A549 (cell line): ENCODE measurements at regions not wholly inside any gene's neighbourhood (a gene's known extent, or its start where the extent isn't known, plus 50 kb on each side); places are given as distances from the start of the nearest gene placed in this dataset.

ENCODE experiments used
- ATAC-seq, 2 experiments: fragments of 200-7000 bp in 1 of 2; fragments of >200 bp in 1 of 2; cut with Nextera tagmentation in 1 of 2; cut with Tn5 transposase in 1 of 2; 3 replicates each; pipeline versions ENCODE4 v1.8.0 to v1.9.1; 2018 to 2020; ENCODE audit warnings: mild to moderate bottlenecking in 1 of 2, moderate library complexity in 1 of 2
- CTCF ChIA-PET: fragments of 300-600 bp; sonication (Branson Sonifier 250); formaldehyde crosslinking; extraction: SDS; loops from one replicate; lab custom pipeline; 2021; ENCODE audit warnings: antibody characterized with exemption, inconsistent platforms; lab: Yijun Ruan, JAX
- POLR2A ChIA-PET: fragments of 350-600 bp; formaldehyde crosslinking; extraction: SDS; loops from one replicate; lab custom pipeline; 2021; ENCODE audit warnings: antibody characterized with exemption, inconsistent platforms; lab: Yijun Ruan, JAX
- DNase-seq, 2 experiments: peaks; one replicate each; pipeline versions ENCODE4 v3.0.0 to v3.0.0-alpha.2; 2011 to 2016; ENCODE audit warnings: low read depth in 1 of 2, low spot score in 1 of 2
- FAIRE-seq: peaks from 2 replicates; lab custom pipeline; 2011; peaks lifted over from hg19 to GRCh38; lab: Jason Lieb, UNC
- H3K27ac ChIP-seq, 2 experiments: fragments of >200 bp; sonication (Bioruptor Twin); formaldehyde crosslinking; 3 replicates each; pipeline ENCODE4 v1.5.1; 2016 to 2017
- H3K4me1 ChIP-seq: fragments of >200 bp; sonication (Bioruptor Twin); formaldehyde crosslinking; 3 replicates; pipeline ENCODE4 v1.6.1; 2016
- H3K4me2 ChIP-seq: fragments of >200 bp; sonication (Bioruptor Twin); formaldehyde crosslinking; 3 replicates; pipeline ENCODE4 v1.6.1; 2016
- H3K4me3 ChIP-seq: fragments of >200 bp; sonication (Bioruptor Twin); formaldehyde crosslinking; 3 replicates; pipeline ENCODE4 v1.5.1; 2016
- H3K9me3 ChIP-seq: fragments of >200 bp; sonication (Bioruptor Twin); formaldehyde crosslinking; 3 replicates; pipeline ENCODE4 v1.6.1; 2016
- CBX2 ChIP-seq: fragments of 200-600 bp; sonication (generic); IDR thresholded peaks from 2 replicates; pipeline ENCODE4 v1.6.1; 2016; ENCODE audit warnings: low read depth, mild to moderate bottlenecking, borderline replicate concordance
- CBX8 ChIP-seq: fragments of 200-600 bp; sonication (generic); IDR thresholded peaks from 2 replicates; pipeline ENCODE4 v1.6.1; 2016
- CHD4 ChIP-seq: fragments of 200-600 bp; sonication (generic); IDR thresholded peaks from 2 replicates; pipeline ENCODE4 v1.6.1; 2016; ENCODE audit warnings: antibody characterized with exemption, mild to moderate bottlenecking, borderline replicate concordance
- EHF ChIP-seq: fragments of 250-450 bp; sonication (Bioruptor Pico); IDR thresholded peaks from 2 replicates; pipeline ENCODE4 v1.5.0; 2020; ENCODE audit warnings: mild to moderate bottlenecking
- EP300 ChIP-seq, 2 experiments: fragments of >200 bp; sonication (Bioruptor Twin); formaldehyde crosslinking; IDR thresholded peaks; 2 replicates in 1 of 2; 3 replicates in 1 of 2; pipeline ENCODE4 v1.6.1; 2016 to 2017
- FOSL2 ChIP-seq, 2 experiments: fragments of 450-650 bp in 1 of 2; fragments of >200 bp in 1 of 2; sonication (Bioruptor Twin) in 1 of 2; formaldehyde crosslinking; IDR thresholded peaks; 2 replicates each; pipeline versions ENCODE4 v1.5.0 to v1.6.1; 2016 to 2020; ENCODE audit warnings: mild to moderate bottlenecking in 1 of 2, moderate library complexity in 1 of 2
- FOXS1 ChIP-seq: fragments of 250-450 bp; sonication (Bioruptor Pico); IDR thresholded peaks from 2 replicates; pipeline ENCODE4 v1.5.0; 2020; ENCODE audit warnings: mild to moderate bottlenecking, moderate library complexity
- HDAC2 ChIP-seq: fragments of 200-600 bp; sonication (generic); IDR thresholded peaks from 2 replicates; pipeline ENCODE4 v1.6.1; 2016
- HEYL ChIP-seq: fragments of 250-450 bp; sonication (Bioruptor Pico); IDR thresholded peaks from 2 replicates; pipeline ENCODE4 v1.8.0; 2021; ENCODE audit warnings: mild to moderate bottlenecking, moderate library complexity
- HOXA7 ChIP-seq: fragments of 250-450 bp; sonication (Bioruptor Pico); IDR thresholded peaks from 2 replicates; pipeline ENCODE4 v1.5.0; 2020; ENCODE audit warnings: mild to moderate bottlenecking, moderate library complexity
- HOXB13 ChIP-seq: fragments of 250-450 bp; sonication (Bioruptor Pico); IDR thresholded peaks from 2 replicates; pipeline ENCODE4 v1.5.0; 2020; ENCODE audit warnings: low read depth, mild to moderate bottlenecking, moderate library complexity
- JUNB ChIP-seq: fragments of >200 bp; sonication (Bioruptor Twin); formaldehyde crosslinking; IDR thresholded peaks from 2 replicates; pipeline ENCODE4 v1.6.1; 2016
- NFE2L2 ChIP-seq: fragments of 150-350 bp; conservative IDR thresholded peaks from 2 replicates; pipeline ENCODE4 v1.6.1; 2014; ENCODE audit warnings: low read length
- NPAS2 ChIP-seq: fragments of 250-450 bp; sonication (Bioruptor Pico); IDR thresholded peaks from 2 replicates; pipeline ENCODE4 v1.8.0; 2022; ENCODE audit warnings: mild to moderate bottlenecking, moderate library complexity, borderline replicate concordance
- POLR2A ChIP-seq: IDR thresholded peaks from 2 replicates; pipeline ENCODE4 v1.6.1; 2012; ENCODE audit warnings: mild to moderate bottlenecking, low read length
- RARB ChIP-seq: fragments of 250-450 bp; sonication (Bioruptor Pico); IDR thresholded peaks from 2 replicates; pipeline ENCODE4 v1.8.0; 2021; ENCODE audit warnings: mild to moderate bottlenecking, moderate library complexity
- RFX5 ChIP-seq: fragments of 450-650 bp; IDR thresholded peaks from 2 replicates; pipeline ENCODE4 v1.7.1; 2014; ENCODE audit warnings: antibody characterized with exemption, mild to moderate bottlenecking, moderate library complexity
- SMC3 ChIP-seq: fragments of >200 bp; sonication (Bioruptor Twin); formaldehyde crosslinking; IDR thresholded peaks from 3 replicates; pipeline ENCODE4 v1.6.1; 2018; ENCODE audit warnings: inconsistent platforms
- SREBF2 ChIP-seq: fragments of 450-650 bp; IDR thresholded peaks from 2 replicates; pipeline ENCODE4 v1.6.1; 2014; ENCODE audit warnings: mild to moderate bottlenecking, moderate library complexity
- TFCP2L1 ChIP-seq: fragments of 250-450 bp; sonication (Bioruptor Pico); IDR thresholded peaks from 2 replicates; pipeline ENCODE4 v1.5.0; 2021; ENCODE audit warnings: mild to moderate bottlenecking
- TP53 ChIP-seq: fragments of 250-450 bp; sonication (Bioruptor Pico); IDR thresholded peaks from 2 replicates; pipeline ENCODE4 v1.5.0; 2021; ENCODE audit warnings: mild to moderate bottlenecking, moderate library complexity
- ZC3H11A ChIP-seq: fragments of 450-650 bp; IDR thresholded peaks from 2 replicates; pipeline ENCODE4 v1.6.1; 2014; ENCODE audit warnings: antibody characterized with exemption, mild to moderate bottlenecking
- ZFP36 ChIP-seq: fragments of 450-650 bp; IDR thresholded peaks from 2 replicates; pipeline ENCODE4 v1.6.1; 2014; ENCODE audit warnings: borderline replicate concordance; ENCODE audit not compliant: partially characterized antibody
- WGBS: methylation state at CpG from one replicate; pipeline ENCODE4 v1.1.6; 2017; ENCODE audit errors: missing lambda C conversion rate; 5-methylcytosine and 5-hydroxymethylcytosine counted together
- TF ChIP-seq, protein P1 (sequence below): IDR thresholded peaks from 2 replicates; pipeline ENCODE4 v1.6.1; 2012; ENCODE audit warnings: low read depth, borderline replicate concordance
- TF ChIP-seq, protein P2 (sequence below): fragments of >200 bp; sonication (Bioruptor Twin); formaldehyde crosslinking; IDR thresholded peaks from 3 replicates; pipeline ENCODE4 v1.6.1; 2016
- TF ChIP-seq, protein P3 (sequence below): IDR thresholded peaks from 2 replicates; pipeline ENCODE4 v1.6.1; 2012
- TF ChIP-seq, protein P4 (sequence below): fragments of >200 bp; sonication (Bioruptor Twin); formaldehyde crosslinking; IDR thresholded peaks from 2 replicates; pipeline ENCODE4 v1.6.1; 2016
- TF ChIP-seq, protein P5 (sequence below): fragments of 450-650 bp; IDR thresholded peaks from 2 replicates; pipeline ENCODE4 v1.6.1; 2014; ENCODE audit warnings: antibody characterized with exemption
- TF ChIP-seq, protein P6 (sequence below): IDR thresholded peaks from 2 replicates; pipeline ENCODE4 v1.6.1; 2012
- TF ChIP-seq, protein P7 (sequence below): fragments of 200-600 bp; sonication (generic); IDR thresholded peaks from 2 replicates; pipeline ENCODE4 v1.6.1; 2016; ENCODE audit warnings: antibody characterized with exemption, mild to moderate bottlenecking, moderate library complexity

DNA sequence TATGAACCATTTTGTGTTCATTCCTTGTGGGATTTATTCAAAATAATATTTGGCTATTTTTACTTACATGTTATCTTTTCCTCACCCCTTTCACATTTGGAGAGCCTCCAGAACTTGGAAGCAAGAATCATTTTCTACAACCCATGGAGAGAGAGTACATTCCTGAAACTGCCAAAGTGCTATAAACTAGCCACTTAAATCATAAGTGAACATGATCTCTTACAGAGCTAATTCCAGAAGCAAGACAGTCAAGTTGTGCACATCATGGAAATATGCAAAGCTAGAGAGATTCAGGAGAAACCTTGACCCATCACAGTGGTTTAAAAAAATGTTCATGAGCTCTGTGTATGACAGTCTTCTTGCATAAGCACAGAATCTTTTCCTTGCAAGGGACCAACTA, 883.6 kb upstream of the C9orf72 start:
- no peak overlapping the region for H3K4me2 ChIP-seq
- no peak overlapping the region for H3K4me3 ChIP-seq
- CTCF ChIA-PET = no interaction called here
- H3K4me1 ChIP-seq = no peaks in the 10 kb centered on the region
- H3K27ac ChIP-seq = no peak overlapping the region
- TF ChIP-seq, protein P1, sequence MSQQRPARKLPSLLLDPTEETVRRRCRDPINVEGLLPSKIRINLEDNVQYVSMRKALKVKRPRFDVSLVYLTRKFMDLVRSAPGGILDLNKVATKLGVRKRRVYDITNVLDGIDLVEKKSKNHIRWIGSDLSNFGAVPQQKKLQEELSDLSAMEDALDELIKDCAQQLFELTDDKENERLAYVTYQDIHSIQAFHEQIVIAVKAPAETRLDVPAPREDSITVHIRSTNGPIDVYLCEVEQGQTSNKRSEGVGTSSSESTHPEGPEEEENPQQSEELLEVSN = no peak
- no peak for TF ChIP-seq NFE2L2
- no peak for TF ChIP-seq HOXA7
- no peak for TF ChIP-seq ZFP36
- TF ChIP-seq CHD4 = no peak
- TF ChIP-seq TP53 = no peak
- no peak for TF ChIP-seq RARB
- no peak for TF ChIP-seq NPAS2
- TF ChIP-seq, protein P2, sequence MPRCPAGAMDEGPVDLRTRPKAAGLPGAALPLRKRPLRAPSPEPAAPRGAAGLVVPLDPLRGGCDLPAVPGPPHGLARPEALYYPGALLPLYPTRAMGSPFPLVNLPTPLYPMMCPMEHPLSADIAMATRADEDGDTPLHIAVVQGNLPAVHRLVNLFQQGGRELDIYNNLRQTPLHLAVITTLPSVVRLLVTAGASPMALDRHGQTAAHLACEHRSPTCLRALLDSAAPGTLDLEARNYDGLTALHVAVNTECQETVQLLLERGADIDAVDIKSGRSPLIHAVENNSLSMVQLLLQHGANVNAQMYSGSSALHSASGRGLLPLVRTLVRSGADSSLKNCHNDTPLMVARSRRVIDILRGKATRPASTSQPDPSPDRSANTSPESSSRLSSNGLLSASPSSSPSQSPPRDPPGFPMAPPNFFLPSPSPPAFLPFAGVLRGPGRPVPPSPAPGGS = no peak
- no peak for TF ChIP-seq HOXB13
- no peak for TF ChIP-seq EHF (CRISPR knock-in tag)
- no peak for TF ChIP-seq SMC3
- no peak for TF ChIP-seq FOSL2 (IDR thresholded peaks at IDR 0.05)
- TF ChIP-seq FOSL2 (CRISPR knock-in tag; IDR thresholded peaks at IDR 0.05) = no peak
- TF ChIP-seq, protein P3, sequence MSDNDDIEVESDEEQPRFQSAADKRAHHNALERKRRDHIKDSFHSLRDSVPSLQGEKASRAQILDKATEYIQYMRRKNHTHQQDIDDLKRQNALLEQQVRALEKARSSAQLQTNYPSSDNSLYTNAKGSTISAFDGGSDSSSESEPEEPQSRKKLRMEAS = no peak
- TF ChIP-seq, protein P4, sequence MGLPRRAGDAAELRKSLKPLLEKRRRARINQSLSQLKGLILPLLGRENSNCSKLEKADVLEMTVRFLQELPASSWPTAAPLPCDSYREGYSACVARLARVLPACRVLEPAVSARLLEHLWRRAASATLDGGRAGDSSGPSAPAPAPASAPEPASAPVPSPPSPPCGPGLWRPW = no peak
- TF ChIP-seq, protein P5, sequence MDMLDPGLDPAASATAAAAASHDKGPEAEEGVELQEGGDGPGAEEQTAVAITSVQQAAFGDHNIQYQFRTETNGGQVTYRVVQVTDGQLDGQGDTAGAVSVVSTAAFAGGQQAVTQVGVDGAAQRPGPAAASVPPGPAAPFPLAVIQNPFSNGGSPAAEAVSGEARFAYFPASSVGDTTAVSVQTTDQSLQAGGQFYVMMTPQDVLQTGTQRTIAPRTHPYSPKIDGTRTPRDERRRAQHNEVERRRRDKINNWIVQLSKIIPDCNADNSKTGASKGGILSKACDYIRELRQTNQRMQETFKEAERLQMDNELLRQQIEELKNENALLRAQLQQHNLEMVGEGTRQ = no peak
- no peak for TF ChIP-seq SREBF2
- TF ChIP-seq POLR2A = no peak
- TF ChIP-seq, protein P6, sequence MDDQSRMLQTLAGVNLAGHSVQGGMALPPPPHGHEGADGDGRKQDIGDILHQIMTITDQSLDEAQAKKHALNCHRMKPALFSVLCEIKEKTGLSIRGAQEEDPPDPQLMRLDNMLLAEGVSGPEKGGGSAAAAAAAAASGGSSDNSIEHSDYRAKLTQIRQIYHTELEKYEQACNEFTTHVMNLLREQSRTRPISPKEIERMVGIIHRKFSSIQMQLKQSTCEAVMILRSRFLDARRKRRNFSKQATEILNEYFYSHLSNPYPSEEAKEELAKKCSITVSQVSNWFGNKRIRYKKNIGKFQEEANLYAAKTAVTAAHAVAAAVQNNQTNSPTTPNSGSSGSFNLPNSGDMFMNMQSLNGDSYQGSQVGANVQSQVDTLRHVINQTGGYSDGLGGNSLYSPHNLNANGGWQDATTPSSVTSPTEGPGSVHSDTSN = no peak
- FAIRE-seq = no peak
- ATAC-seq = no peak
- DNase-seq = no peak
- POLR2A ChIA-PET = no interaction called here
- H3K9me3 ChIP-seq = no peaks in the 10 kb centered on the region

DNA sequence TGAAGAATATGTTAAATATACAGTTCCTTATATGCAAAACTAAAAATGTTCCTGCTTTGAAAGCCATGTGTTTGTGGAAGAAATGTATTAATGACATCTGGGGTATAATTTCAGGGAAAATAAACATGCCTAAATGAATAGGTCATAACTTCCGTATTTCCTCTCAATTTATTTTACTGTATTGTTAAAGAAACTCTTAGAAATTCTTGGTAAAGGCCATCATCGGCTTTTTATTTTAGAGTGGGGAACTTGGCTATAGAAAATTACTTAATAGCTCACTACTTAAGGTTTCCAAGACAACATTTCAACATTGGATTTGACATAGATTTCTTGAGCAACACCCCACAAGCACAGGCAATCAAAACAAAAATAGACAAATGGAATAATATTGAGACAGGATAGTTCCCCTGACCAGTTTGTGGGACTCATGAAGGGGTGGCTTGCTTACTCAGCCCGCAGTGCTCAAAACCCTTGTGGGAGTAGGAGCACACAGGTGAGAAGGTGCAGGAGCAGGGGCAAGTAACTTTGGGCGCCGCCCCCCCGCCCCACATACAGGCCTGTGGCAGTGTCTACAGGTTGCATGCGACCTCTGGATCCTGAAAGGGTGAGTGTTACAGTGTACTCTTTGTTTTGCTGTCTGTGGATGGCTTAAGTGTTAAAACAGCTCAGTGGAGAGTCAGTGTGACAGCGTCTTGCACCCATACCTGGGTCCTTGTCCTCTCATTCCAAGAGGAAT, 891.4 kb upstream of the C9orf72 start:
- Histone ChIP-seq H3K4me1 (no peaks in the 10 kb centered on the region), H3K4me2 (no peak overlapping the region), H3K9me3 (no peaks in the 10 kb centered on the region), H3K4me3 (no peak overlapping the region), H3K27ac (no peak overlapping the region)
- ChIA-PET CTCF (no interaction called here), POLR2A (no interaction called here)
- WGBS = 3% methylated on average over 7 of the region's 8 CpGs
- no peak for FAIRE-seq
- no peak for DNase-seq
- no peak for ATAC-seq
- TF ChIP-seq ZC3H11A (no peak), FOXS1 (CRISPR knock-in tag) (no peak), CBX2 (no peak), JUNB (no peak), RFX5 (no peak), CBX8 (no peak), EP300 (IDR thresholded peaks at IDR 0.05) (no peak), FOSL2 (IDR thresholded peaks at IDR 0.05) (no peak), FOSL2 (CRISPR knock-in tag; IDR thresholded peaks at IDR 0.05) (no peak), CHD4 (no peak), HDAC2 (no peak), TFCP2L1 (no peak), HEYL (no peak)
- TF ChIP-seq, protein P2 = no peak
- TF ChIP-seq, protein P7, sequence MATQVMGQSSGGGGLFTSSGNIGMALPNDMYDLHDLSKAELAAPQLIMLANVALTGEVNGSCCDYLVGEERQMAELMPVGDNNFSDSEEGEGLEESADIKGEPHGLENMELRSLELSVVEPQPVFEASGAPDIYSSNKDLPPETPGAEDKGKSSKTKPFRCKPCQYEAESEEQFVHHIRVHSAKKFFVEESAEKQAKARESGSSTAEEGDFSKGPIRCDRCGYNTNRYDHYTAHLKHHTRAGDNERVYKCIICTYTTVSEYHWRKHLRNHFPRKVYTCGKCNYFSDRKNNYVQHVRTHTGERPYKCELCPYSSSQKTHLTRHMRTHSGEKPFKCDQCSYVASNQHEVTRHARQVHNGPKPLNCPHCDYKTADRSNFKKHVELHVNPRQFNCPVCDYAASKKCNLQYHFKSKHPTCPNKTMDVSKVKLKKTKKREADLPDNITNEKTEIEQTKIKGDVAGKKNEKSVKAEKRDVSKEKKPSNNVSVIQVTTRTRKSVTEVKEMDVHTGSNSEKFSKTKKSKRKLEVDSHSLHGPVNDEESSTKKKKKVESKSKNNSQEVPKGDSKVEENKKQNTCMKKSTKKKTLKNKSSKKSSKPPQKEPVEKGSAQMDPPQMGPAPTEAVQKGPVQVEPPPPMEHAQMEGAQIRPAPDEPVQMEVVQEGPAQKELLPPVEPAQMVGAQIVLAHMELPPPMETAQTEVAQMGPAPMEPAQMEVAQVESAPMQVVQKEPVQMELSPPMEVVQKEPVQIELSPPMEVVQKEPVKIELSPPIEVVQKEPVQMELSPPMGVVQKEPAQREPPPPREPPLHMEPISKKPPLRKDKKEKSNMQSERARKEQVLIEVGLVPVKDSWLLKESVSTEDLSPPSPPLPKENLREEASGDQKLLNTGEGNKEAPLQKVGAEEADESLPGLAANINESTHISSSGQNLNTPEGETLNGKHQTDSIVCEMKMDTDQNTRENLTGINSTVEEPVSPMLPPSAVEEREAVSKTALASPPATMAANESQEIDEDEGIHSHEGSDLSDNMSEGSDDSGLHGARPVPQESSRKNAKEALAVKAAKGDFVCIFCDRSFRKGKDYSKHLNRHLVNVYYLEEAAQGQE = no peak
